Pancreas (tissue), 10 donors: ENCODE measurements at regions not wholly inside any gene's neighbourhood (a gene's known extent, or its start where the extent isn't known, plus 50 kb on each side); places are given as distances from the start of the nearest gene placed in this dataset.

Experiments used
- ATAC-seq, 4 donors: fragments of 200-7000 bp; cut with Tn5 transposase; one replicate each; pipeline versions ENCODE4 v1.8.0 to v1.9.1; 2020; ENCODE audit warnings: mild to moderate bottlenecking in 4 of 4, moderate library complexity in 4 of 4
- DNase-seq, 6 donors: peaks; one replicate each; pipeline ENCODE4 v3.0.0-alpha.2; 2020
- FAIRE-seq: peaks from 2 replicates; lab custom pipeline; 2012; peaks lifted over from hg19 to GRCh38; lab: Jason Lieb, UNC
- H3K27ac ChIP-seq, 4 donors: fragments of 200-600 bp; sonication (generic); 1 replicate in 3 of 4; 2 replicates in 1 of 4; pipeline versions ENCODE4 v1.5.0 to v1.8.0; 2020
- H3K27me3 ChIP-seq, 4 donors: fragments of 200-600 bp; one replicate each; pipeline ENCODE4 v1.8.0; 2021
- H3K36me3 ChIP-seq, 3 donors: fragments of 200-600 bp; sonication (generic) in 1 of 3; one replicate each; pipeline versions ENCODE4 v1.5.0 to v1.8.0; 2020 to 2021
- H3K4me1 ChIP-seq, 3 donors: fragments of 200-600 bp; one replicate each; pipeline ENCODE4 v1.8.0; 2021
- H3K4me3 ChIP-seq, 4 donors: fragments of 200-600 bp; sonication (generic) in 2 of 4; one replicate each; pipeline versions ENCODE4 v1.5.0 to v1.8.0; 2020 to 2021
- H3K9me3 ChIP-seq, 4 donors: fragments of 200-600 bp; one replicate each; pipeline ENCODE4 v1.8.0; 2021
- WGBS, 2 donors: extraction: QIAGEN DNeasy Blood & Tissue Kit; methylation state at CpG; one replicate each; pipeline ENCODE4 v1.1.7; 2013; 5-methylcytosine and 5-hydroxymethylcytosine counted together
- intact Hi-C, 3 donors: fragments of 100-400 bp; cut with DNase I; formaldehyde crosslinking; loops; one replicate each; pipeline versions ENCODE4 v1.11.1 to v1.14.2; 2022
- TF ChIP-seq, protein P1 (sequence below), 4 donors: fragments of 200-600 bp; sonication (generic) in 3 of 4; IDR thresholded peaks; one replicate each; pipeline versions ENCODE4 v1.5.0 to v1.8.0; 2021; ENCODE audit warnings: antibody characterized with exemption in 4 of 4
- donor health status: healthy with polysubstance abuse.
- donor health status: DM: no; HTN: no; CAD: no; lungs with moderate emphysema.
- donor health status: DM: no; HTN: no; CAD: no.
- donor health status: control.
- donor health status: control.
- donor health status: Bipolar disorder and iron deficiency.
- donor health status: DM: yes; HTN: yes; CAD: no.
- donor health status: DM: no; HTN: no; CAD: no.
- donor health status: DM: no; HTN: no; CAD: no.
- donor health status: DM: yes; HTN: yes; CAD: no.

- Histone ChIP-seq H3K4me3 (no peak overlapping the region), H3K4me1 (no peaks in the 10 kb centered on the region), H3K27ac (no peak overlapping the region), H3K36me3 (no peaks in the 10 kb centered on the region), H3K27me3 (no peaks in the 10 kb centered on the region), H3K9me3 (no peaks in the 10 kb centered on the region)
- DNase-seq: no peak
- 78 to 88% methylated on average over 9 of the region's 9 CpGs for WGBS, 2 donors
- no peak for FAIRE-seq
- intact Hi-C loops: no loop called here
- ATAC-seq: no peak
- TF ChIP-seq, protein P1, sequence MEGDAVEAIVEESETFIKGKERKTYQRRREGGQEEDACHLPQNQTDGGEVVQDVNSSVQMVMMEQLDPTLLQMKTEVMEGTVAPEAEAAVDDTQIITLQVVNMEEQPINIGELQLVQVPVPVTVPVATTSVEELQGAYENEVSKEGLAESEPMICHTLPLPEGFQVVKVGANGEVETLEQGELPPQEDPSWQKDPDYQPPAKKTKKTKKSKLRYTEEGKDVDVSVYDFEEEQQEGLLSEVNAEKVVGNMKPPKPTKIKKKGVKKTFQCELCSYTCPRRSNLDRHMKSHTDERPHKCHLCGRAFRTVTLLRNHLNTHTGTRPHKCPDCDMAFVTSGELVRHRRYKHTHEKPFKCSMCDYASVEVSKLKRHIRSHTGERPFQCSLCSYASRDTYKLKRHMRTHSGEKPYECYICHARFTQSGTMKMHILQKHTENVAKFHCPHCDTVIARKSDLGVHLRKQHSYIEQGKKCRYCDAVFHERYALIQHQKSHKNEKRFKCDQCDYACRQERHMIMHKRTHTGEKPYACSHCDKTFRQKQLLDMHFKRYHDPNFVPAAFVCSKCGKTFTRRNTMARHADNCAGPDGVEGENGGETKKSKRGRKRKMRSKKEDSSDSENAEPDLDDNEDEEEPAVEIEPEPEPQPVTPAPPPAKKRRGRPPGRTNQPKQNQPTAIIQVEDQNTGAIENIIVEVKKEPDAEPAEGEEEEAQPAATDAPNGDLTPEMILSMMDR (IDR thresholded peaks at IDR 0.05): no peak
Observed at GRCh38 chr2:144707736-144708326, 187.9 kb upstream of the ZEB2 start.

GRCh38 chr2:144706647-144707046 lies 186.7 kb upstream of the ZEB2 start:
- no peaks in the 10 kb centered on the region for H3K27me3 ChIP-seq
- H3K9me3 ChIP-seq: no peaks in the 10 kb centered on the region
- no peak overlapping the region for H3K27ac ChIP-seq
- DNase-seq: no peak
- intact Hi-C loops: no loop called here
- FAIRE-seq: no peak
- WGBS, 2 donors: 95 to 96% methylated on average over 4 of the region's 4 CpGs
- no peak overlapping the region for H3K4me3 ChIP-seq
- no peaks in the 10 kb centered on the region for H3K4me1 ChIP-seq
- ATAC-seq: no peak
- TF ChIP-seq, protein P1 (IDR thresholded peaks at IDR 0.05): no peak
- H3K36me3 ChIP-seq: no peaks in the 10 kb centered on the region

GRCh38 chr2:144705328-144706245 lies 185.7 kb upstream of the ZEB2 start:
- H3K36me3 ChIP-seq: no peaks in the 10 kb centered on the region
- no peak for ATAC-seq

GRCh38 chr2:144704709-144705095 lies 184.8 kb upstream of the ZEB2 start:
- ATAC-seq: no peak
- FAIRE-seq: no peak
- Histone ChIP-seq H3K27ac (no peak overlapping the region), H3K9me3 (no peaks in the 10 kb centered on the region), H3K36me3 (no peaks in the 10 kb centered on the region), H3K4me3 (no peak overlapping the region), H3K4me1 (no peaks in the 10 kb centered on the region), H3K27me3 (no peaks in the 10 kb centered on the region)
- intact Hi-C loops: no loop called here
- WGBS, 2 donors: 85 to 89% methylated on average over 3 of the region's 3 CpGs
- DNase-seq: no peak
- TF ChIP-seq, protein P1 (IDR thresholded peaks at IDR 0.05): no peak

More at GRCh38 chr2:144705328-144706245, 185.7 kb upstream of the ZEB2 start:
- FAIRE-seq (no peak), DNase-seq (no peak)
- WGBS, 2 donors: 78 to 87% methylated on average over 4 of the region's 4 CpGs
- Histone ChIP-seq H3K9me3 (no peaks in the 10 kb centered on the region), H3K4me1 (no peaks in the 10 kb centered on the region), H3K27me3 (no peaks in the 10 kb centered on the region), H3K4me3 (no peak overlapping the region), H3K27ac (no peak overlapping the region)
- TF ChIP-seq, protein P1 (IDR thresholded peaks at IDR 0.05): no peak
- intact Hi-C loops: no loop called here
